Gastrocnemius medialis (tissue), 4 donors: ENCODE measurements at regions not wholly inside any gene's neighbourhood (a gene's known extent, or its start where the extent isn't known, plus 50 kb on each side); places are given as distances from the start of the nearest gene placed in this dataset.

ENCODE experiments used
- POLR2A ChIP-seq, 2 donors: fragments of 450-650 bp; IDR thresholded peaks; one replicate each; pipeline ENCODE4 v1.6.1; 2017; ENCODE audit warnings: antibody characterized with exemption in 2 of 2, mild to moderate bottlenecking in 2 of 2, moderate library complexity in 2 of 2
- TF ChIP-seq, protein P1 (sequence below), 5 experiments: fragments of 450-650 bp in 3 of 5; fragments of 200-600 bp in 2 of 5; sonication (generic) in 2 of 5; IDR thresholded peaks in 4 of 5; conservative IDR thresholded peaks in 1 of 5; 1 replicate in 4 of 5; 2 replicates in 1 of 5; pipeline ENCODE4 v1.5.1; 2016 to 2019; ENCODE audit warnings: antibody characterized with exemption in 5 of 5, mild to moderate bottlenecking in 3 of 5, moderate library complexity in 3 of 5

DNA sequence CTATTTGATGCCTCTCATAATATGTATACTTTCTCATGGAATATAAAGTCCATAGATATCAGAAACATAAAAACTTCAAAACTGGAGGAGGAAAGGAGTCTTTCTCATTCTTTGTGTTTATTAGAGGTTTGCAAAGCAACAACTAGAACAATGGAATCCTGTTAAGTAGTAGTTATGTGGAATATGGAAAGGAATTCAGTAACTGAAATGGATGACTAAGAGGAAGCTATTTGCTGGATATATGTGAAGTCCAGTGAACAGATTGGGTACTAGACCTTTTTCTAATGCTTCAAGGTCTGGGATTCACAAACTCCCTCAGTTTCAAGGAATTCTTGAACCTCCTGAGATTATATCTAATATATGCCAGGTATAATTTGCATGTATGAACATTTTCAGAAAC, 353.6 kb upstream of the FANCL start:
- TF ChIP-seq, protein P1, sequence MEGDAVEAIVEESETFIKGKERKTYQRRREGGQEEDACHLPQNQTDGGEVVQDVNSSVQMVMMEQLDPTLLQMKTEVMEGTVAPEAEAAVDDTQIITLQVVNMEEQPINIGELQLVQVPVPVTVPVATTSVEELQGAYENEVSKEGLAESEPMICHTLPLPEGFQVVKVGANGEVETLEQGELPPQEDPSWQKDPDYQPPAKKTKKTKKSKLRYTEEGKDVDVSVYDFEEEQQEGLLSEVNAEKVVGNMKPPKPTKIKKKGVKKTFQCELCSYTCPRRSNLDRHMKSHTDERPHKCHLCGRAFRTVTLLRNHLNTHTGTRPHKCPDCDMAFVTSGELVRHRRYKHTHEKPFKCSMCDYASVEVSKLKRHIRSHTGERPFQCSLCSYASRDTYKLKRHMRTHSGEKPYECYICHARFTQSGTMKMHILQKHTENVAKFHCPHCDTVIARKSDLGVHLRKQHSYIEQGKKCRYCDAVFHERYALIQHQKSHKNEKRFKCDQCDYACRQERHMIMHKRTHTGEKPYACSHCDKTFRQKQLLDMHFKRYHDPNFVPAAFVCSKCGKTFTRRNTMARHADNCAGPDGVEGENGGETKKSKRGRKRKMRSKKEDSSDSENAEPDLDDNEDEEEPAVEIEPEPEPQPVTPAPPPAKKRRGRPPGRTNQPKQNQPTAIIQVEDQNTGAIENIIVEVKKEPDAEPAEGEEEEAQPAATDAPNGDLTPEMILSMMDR (IDR thresholded peaks at IDR 0.05 in 4 of 5, conservative IDR thresholded peaks at IDR 0.05 in 1 of 5), result no peak
- no peak for TF ChIP-seq POLR2A (IDR thresholded peaks at IDR 0.05)
